ENCODE measurements at regions not wholly inside any gene's neighbourhood (a gene's known extent, or its start where the extent isn't known, plus 50 kb on each side); places are given as distances from the start of the nearest gene placed in this dataset.

GRCh38 chr12:114131824-114132223, 165.7 kb upstream of the RBM19 start:
- no peak for TF ChIP-seq CTCF (IDR thresholded peaks at IDR 0.05)
- no peak for TF ChIP-seq POLR2A (IDR thresholded peaks at IDR 0.05)

All from uterus (tissue), 2 donors.